Osteoblast (primary cell): ENCODE measurements at regions not wholly inside any gene's neighbourhood (a gene's known extent, or its start where the extent isn't known, plus 50 kb on each side); places are given as distances from the start of the nearest gene placed in this dataset.
A peak's percentile ranks its signal among the peaks of the same experiment; 100 is the strongest.

Source experiments
- DNase-seq: peaks from one replicate; pipeline ENCODE4 v3.0.0; 2011; ENCODE audit warnings: low spot score, mixed read lengths; ENCODE audit not compliant: insufficient read length; ENCODE audit errors: missing footprints
- H2AFZ ChIP-seq: 2 replicates; pipeline ENCODE4 v1.6.0; 2011; ENCODE audit warnings: mild to moderate bottlenecking, low read length
- H3K27ac ChIP-seq: 2 replicates; pipeline ENCODE4 v1.5.1; 2011; ENCODE audit warnings: mild to moderate bottlenecking, low read depth, low read length, moderate library complexity
- H3K27me3 ChIP-seq: 2 replicates; pipeline ENCODE4 v1.6.0; 2012; ENCODE audit warnings: mild to moderate bottlenecking, control low read depth, inconsistent platforms, low read length, moderate library complexity; ENCODE audit not compliant: insufficient read depth
- H3K36me3 ChIP-seq: 2 replicates; pipeline ENCODE4 v1.5.1; 2011; ENCODE audit warnings: mild to moderate bottlenecking, low read length, control low read depth, moderate library complexity; ENCODE audit not compliant: insufficient read depth
- H3K4me1 ChIP-seq: 2 replicates; pipeline ENCODE4 v1.5.1; 2011; ENCODE audit warnings: mild to moderate bottlenecking, low read length, control low read depth, moderate library complexity; ENCODE audit not compliant: insufficient read depth
- H3K4me2 ChIP-seq: 2 replicates; pipeline ENCODE4 v1.6.0; 2011; ENCODE audit warnings: mild to moderate bottlenecking, low read length; ENCODE audit not compliant: insufficient read depth
- H3K4me3 ChIP-seq: fragments of 200-600 bp; sonication (generic); 3 replicates; pipeline ENCODE4 v1.5.1; 2012; ENCODE audit warnings: mild to moderate bottlenecking, low read length, inconsistent platforms; ENCODE audit not compliant: insufficient read depth
- H3K79me2 ChIP-seq: 2 replicates; pipeline ENCODE4 v1.6.0; 2012; ENCODE audit warnings: mild to moderate bottlenecking, low read length, control low read depth, inconsistent platforms; ENCODE audit not compliant: insufficient read depth
- H3K9me3 ChIP-seq: 2 replicates; pipeline ENCODE4 v1.5.1; 2011; ENCODE audit warnings: low read depth, low read length, control low read depth
- H4K20me1 ChIP-seq: 2 replicates; pipeline ENCODE4 v1.6.0; 2012; ENCODE audit warnings: mild to moderate bottlenecking, low read length, control low read depth; ENCODE audit not compliant: insufficient read depth
- TF ChIP-seq, protein P1 (sequence below): IDR thresholded peaks from 2 replicates; pipeline ENCODE4 v1.5.1; 2011; ENCODE audit warnings: mild to moderate bottlenecking, low read depth, low read length, moderate library complexity; ENCODE audit errors: extremely low read depth

DNA sequence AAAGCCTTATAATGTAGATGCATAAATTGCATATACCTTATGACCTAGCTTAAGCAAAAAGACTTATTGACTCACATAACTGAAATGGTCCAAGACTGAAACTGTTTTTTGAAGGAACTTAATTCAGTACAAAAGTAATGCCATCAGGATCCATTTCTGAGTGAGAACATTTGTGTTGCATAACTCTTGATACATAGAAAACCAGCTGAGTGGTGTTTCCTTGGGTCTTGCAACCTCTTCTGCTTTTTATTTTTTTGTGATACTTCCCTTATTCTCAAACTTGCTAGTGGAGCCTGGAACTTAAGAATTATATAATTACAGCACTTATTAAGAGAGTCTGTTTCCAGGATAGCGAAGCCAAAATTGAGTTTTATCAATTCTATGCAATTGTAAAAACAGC, 272.0 kb downstream of the MAN2A1 start:
- no peaks in the 10 kb centered on the region for H3K9me3 ChIP-seq
- no peaks in the 10 kb centered on the region for H3K27me3 ChIP-seq
- no peaks in the 10 kb centered on the region for H3K36me3 ChIP-seq
- H3K27ac ChIP-seq = no peak overlapping the region
- no peak overlapping the region for H3K4me3 ChIP-seq
- H3K4me2 ChIP-seq = no peak overlapping the region
- TF ChIP-seq, protein P1, sequence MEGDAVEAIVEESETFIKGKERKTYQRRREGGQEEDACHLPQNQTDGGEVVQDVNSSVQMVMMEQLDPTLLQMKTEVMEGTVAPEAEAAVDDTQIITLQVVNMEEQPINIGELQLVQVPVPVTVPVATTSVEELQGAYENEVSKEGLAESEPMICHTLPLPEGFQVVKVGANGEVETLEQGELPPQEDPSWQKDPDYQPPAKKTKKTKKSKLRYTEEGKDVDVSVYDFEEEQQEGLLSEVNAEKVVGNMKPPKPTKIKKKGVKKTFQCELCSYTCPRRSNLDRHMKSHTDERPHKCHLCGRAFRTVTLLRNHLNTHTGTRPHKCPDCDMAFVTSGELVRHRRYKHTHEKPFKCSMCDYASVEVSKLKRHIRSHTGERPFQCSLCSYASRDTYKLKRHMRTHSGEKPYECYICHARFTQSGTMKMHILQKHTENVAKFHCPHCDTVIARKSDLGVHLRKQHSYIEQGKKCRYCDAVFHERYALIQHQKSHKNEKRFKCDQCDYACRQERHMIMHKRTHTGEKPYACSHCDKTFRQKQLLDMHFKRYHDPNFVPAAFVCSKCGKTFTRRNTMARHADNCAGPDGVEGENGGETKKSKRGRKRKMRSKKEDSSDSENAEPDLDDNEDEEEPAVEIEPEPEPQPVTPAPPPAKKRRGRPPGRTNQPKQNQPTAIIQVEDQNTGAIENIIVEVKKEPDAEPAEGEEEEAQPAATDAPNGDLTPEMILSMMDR = no peak
- no peak overlapping the region for H2AFZ ChIP-seq
- peak; percentile 10 for DNase-seq
- H4K20me1 ChIP-seq = no peaks in the 10 kb centered on the region
- no peaks in the 10 kb centered on the region for H3K79me2 ChIP-seq
- no peaks in the 10 kb centered on the region for H3K4me1 ChIP-seq

DNA sequence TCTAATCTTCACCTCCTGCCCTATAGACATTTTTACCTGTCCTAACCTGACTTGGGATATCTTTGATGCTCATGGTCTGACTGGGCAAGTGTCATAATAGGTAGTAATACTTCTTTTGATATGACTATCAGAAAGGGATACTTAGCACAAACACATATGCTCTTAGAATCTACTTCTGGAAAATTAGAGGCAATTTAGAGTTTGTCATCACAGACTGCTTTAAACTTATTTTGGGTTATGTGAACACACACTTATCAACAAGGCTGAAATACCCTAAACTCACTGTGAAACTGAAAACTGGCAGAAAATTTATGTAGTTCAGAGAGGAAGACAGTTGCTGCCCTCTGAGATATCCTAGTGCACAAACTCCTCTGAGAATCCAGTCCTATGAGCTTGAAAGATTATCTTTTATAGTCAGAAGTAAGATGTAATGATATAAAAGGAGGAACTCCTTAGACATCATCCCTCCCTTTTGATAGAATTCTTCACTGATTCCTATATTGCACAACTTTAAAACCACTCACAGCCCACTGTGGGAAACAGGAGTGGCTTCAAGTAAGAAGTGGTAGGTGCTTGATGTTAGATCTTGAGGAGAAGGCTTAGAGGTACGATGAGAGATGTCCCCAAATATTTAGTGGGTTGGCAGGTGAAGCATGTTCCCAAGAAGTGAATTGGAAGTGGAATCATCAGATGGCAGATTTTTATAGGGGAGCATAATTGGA, 273.3 kb downstream of the MAN2A1 start:
- Histone ChIP-seq H3K4me2 (no peak overlapping the region), H2AFZ (no peak overlapping the region), H3K4me3 (no peak overlapping the region), H3K27me3 (no peaks in the 10 kb centered on the region), H4K20me1 (no peaks in the 10 kb centered on the region), H3K27ac (no peak overlapping the region), H3K36me3 (no peaks in the 10 kb centered on the region), H3K79me2 (no peaks in the 10 kb centered on the region), H3K9me3 (no peaks in the 10 kb centered on the region), H3K4me1 (no peaks in the 10 kb centered on the region)
- TF ChIP-seq, protein P1 = no peak
- DNase-seq = no peak

DNA sequence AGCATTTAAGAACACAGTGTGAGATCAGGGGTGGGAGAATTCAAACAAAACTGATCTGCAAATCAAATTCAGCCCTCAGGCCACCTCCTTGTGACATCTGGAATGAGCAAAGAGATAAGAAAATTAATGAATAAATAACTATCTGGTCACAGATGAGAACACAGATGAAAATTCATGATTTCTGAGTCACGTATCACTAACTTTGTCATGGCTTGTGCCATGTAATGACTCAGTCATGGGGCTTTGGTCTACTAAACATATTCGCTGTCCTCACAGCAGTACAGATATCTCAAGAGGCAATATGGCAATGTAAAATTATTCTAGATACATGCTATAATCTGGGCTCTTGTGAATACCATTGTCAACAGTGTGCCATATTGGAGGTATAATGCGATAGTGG, 274.4 kb downstream of the MAN2A1 start:
- Histone ChIP-seq H3K9me3 (no peaks in the 10 kb centered on the region), H3K4me3 (no peak overlapping the region), H4K20me1 (no peaks in the 10 kb centered on the region), H3K4me2 (no peak overlapping the region), H3K27ac (no peak overlapping the region), H3K4me1 (no peaks in the 10 kb centered on the region), H3K36me3 (no peaks in the 10 kb centered on the region), H3K27me3 (no peaks in the 10 kb centered on the region), H3K79me2 (no peaks in the 10 kb centered on the region), H2AFZ (no peak overlapping the region)
- DNase-seq = no peak
- TF ChIP-seq, protein P1 = no peak

DNA sequence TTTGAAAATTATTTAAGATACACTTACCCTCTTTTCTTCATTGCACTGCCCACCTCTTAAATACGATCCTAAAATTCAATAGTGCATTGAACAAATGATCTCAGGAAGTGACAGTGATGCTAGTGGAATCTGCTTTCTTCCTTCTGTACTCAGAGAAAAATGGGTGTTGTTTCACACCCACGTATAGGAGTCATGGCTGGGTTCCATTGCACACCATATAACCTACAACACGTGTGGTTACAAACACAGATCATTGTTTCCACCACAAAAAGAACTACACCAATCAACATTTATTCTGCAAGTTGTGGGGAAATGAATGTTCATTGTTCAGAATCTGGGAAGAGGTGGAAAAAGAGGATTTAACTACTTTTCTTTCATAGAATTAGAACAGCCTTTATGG, 275.9 kb downstream of the MAN2A1 start:
- Histone ChIP-seq H3K27ac (no peak overlapping the region), H3K4me3 (no peak overlapping the region), H3K36me3 (no peaks in the 10 kb centered on the region), H3K4me1 (no peaks in the 10 kb centered on the region), H3K27me3 (no peaks in the 10 kb centered on the region), H3K9me3 (no peaks in the 10 kb centered on the region), H3K79me2 (no peaks in the 10 kb centered on the region), H4K20me1 (no peaks in the 10 kb centered on the region), H3K4me2 (no peak overlapping the region), H2AFZ (no peak overlapping the region)
- TF ChIP-seq, protein P1 = no peak
- DNase-seq = no peak
